GM21515 (cell line): ENCODE measurements at regions not wholly inside any gene's neighbourhood (a gene's known extent, or its start where the extent isn't known, plus 50 kb on each side); places are given as distances from the start of the nearest gene placed in this dataset.

ENCODE experiments used
- ATAC-seq: cut with Tn5 transposase; IDR thresholded peaks from one replicate; pipeline ENCODE4 v1.9.1; 2021; ENCODE audit not compliant: unreplicated experiment

GRCh38 chr4:184528713-184529112, 54.4 kb upstream of the IRF2 start:
- ATAC-seq, result no peak

GRCh38 chr4:184528051-184528450, 53.7 kb upstream of the IRF2 start:
- ATAC-seq, result no peak

GRCh38 chr4:184526228-184526627, 51.9 kb upstream of the IRF2 start:
- ATAC-seq, result no peak
